Panc1 (cell line): ENCODE measurements at regions not wholly inside any gene's neighbourhood (a gene's known extent, or its start where the extent isn't known, plus 50 kb on each side); places are given as distances from the start of the nearest gene placed in this dataset.

Experiments
- ATAC-seq: fragments of 200-7000 bp; cut with Tn5 transposase; 2 replicates; pipeline ENCODE4 v1.9.1; 2020; ENCODE audit warnings: mild to moderate bottlenecking, moderate library complexity
- BruUV-seq: library from RNA; stranded (reverse); fragments of 400-500 nt; replicated peaks from 2 replicates; lab custom pipeline; 2021; lab: Mats Ljungman, UMichigan
- CTCF ChIA-PET: fragments of 300-600 bp; sonication (Branson Sonifier 250); formaldehyde crosslinking; loops from one replicate; lab custom pipeline; 2022; ENCODE audit warnings: antibody characterized with exemption; lab: Charles Lee
- POLR2A ChIA-PET: fragments of 300-600 bp; sonication (Branson Sonifier 250); formaldehyde crosslinking; loops from one replicate; lab custom pipeline; 2022; ENCODE audit warnings: antibody characterized with exemption; lab: Charles Lee
- DNase-seq: peaks from one replicate; pipeline ENCODE4 v3.0.0-alpha.2; 2010; ENCODE audit warnings: low read depth, low spot score
- H3K27ac ChIP-seq: 2 replicates; pipeline ENCODE4 v1.5.1; 2011; ENCODE audit warnings: mild to moderate bottlenecking, low read length, inconsistent platforms
- H3K27me3 ChIP-seq: fragments of 200-500 bp; sonication (Bioruptor generic); 2 replicates; pipeline ENCODE4 v1.6.0; 2014; ENCODE audit warnings: low read length, inconsistent platforms; ENCODE audit not compliant: control insufficient read depth, insufficient read depth
- H3K36me3 ChIP-seq: fragments of 200-500 bp; sonication (Bioruptor generic); 2 replicates; pipeline ENCODE4 v1.5.1; 2014; ENCODE audit warnings: inconsistent platforms, mild to moderate bottlenecking, low read length, moderate library complexity; ENCODE audit not compliant: control insufficient read depth, insufficient read depth
- H3K4me1 ChIP-seq: 2 replicates; pipeline ENCODE4 v1.5.1; 2011; ENCODE audit warnings: inconsistent platforms, mild to moderate bottlenecking, low read length, moderate library complexity; ENCODE audit not compliant: control insufficient read depth, insufficient read depth
- H3K4me3 ChIP-seq, 2 experiments: 2 replicates each; pipeline ENCODE4 v1.5.1; 2011 to 2012; ENCODE audit warnings: low read depth in 2 of 2, low read length in 2 of 2, mild to moderate bottlenecking in 2 of 2, inconsistent platforms in 1 of 2, moderate library complexity in 1 of 2
- H3K9me3 ChIP-seq: fragments of 200-500 bp; sonication (Bioruptor generic); 2 replicates; pipeline ENCODE4 v1.5.1; 2014; ENCODE audit warnings: low read depth, mild to moderate bottlenecking, inconsistent platforms, low read length, moderate library complexity; ENCODE audit not compliant: control insufficient read depth, insufficient read depth
- POLR2AphosphoS5 ChIP-seq: IDR thresholded peaks from 2 replicates; pipeline ENCODE4 v1.6.1; 2012; ENCODE audit warnings: mild to moderate bottlenecking, low read depth, low read length, moderate library complexity
- SIN3A ChIP-seq: IDR thresholded peaks from 2 replicates; pipeline ENCODE4 v1.6.1; 2012; ENCODE audit warnings: low read depth, mild to moderate bottlenecking, low read length, moderate library complexity, borderline replicate concordance; ENCODE audit not compliant: insufficient read depth
- TCF7L2 ChIP-seq: IDR thresholded peaks from 2 replicates; pipeline ENCODE4 v1.6.1; 2011; ENCODE audit warnings: mild to moderate bottlenecking, low read depth, low read length, inconsistent platforms
- in situ Hi-C: cut with HindIII; loops from 2 replicates; pipeline ENCODE4 v1.10.0; 2016; ENCODE audit warnings: low sequenced_read_pairs, low pct_unique_long_range_greater_than_20kb
- intact Hi-C: fragments of 100-400 bp; cut with micrococcal nuclease; formaldehyde crosslinking; loops from one replicate; pipeline ENCODE4 v1.10.0; 2022; ENCODE audit not compliant: unreplicated experiment
- TF ChIP-seq, protein P1 (sequence below): fragments of 450-650 bp; IDR thresholded peaks from 2 replicates; pipeline ENCODE4 v1.5.1; 2017; ENCODE audit warnings: mild to moderate bottlenecking
- TF ChIP-seq, protein P2 (sequence below), 2 experiments: IDR thresholded peaks; 2 replicates each; pipeline ENCODE4 v1.6.1; 2011 to 2012; ENCODE audit warnings: low read depth in 2 of 2, control low read depth in 1 of 2, low read length in 1 of 2, mild to moderate bottlenecking in 1 of 2, moderate library complexity in 1 of 2; ENCODE audit not compliant: insufficient read depth in 1 of 2

DNA sequence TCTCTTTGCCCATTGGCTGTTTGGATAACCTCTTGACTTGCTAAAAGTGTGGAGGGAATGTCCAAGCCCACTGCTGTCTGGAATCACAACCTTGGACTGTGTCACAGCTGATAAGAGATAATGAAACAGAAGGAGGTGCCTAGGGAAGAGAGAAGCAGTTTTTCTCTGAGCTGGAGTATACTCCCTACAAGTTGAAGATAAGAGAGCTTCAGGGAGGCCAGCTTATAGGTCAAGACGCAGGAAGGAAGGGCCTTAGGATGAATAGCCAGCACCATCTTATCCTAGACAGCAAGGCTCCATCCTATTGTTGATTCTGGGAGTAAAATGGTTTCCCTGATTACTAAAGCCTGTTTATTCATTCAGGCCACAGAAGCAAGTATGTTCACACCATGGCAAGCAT lies 244.7 kb downstream of the NPR3 start:
- ChIA-PET CTCF (no interaction called here), POLR2A (no interaction called here)
- H3K4me3 ChIP-seq = no peak overlapping the region
- no peaks in the 10 kb centered on the region; the same call in 1 of the 2 replicates for H3K9me3 ChIP-seq
- no peak overlapping the region for H3K27ac ChIP-seq
- no peak for DNase-seq
- TF ChIP-seq TCF7L2 = no peak
- no peak for TF ChIP-seq SIN3A
- no peak for TF ChIP-seq POLR2AphosphoS5
- TF ChIP-seq, protein P1, sequence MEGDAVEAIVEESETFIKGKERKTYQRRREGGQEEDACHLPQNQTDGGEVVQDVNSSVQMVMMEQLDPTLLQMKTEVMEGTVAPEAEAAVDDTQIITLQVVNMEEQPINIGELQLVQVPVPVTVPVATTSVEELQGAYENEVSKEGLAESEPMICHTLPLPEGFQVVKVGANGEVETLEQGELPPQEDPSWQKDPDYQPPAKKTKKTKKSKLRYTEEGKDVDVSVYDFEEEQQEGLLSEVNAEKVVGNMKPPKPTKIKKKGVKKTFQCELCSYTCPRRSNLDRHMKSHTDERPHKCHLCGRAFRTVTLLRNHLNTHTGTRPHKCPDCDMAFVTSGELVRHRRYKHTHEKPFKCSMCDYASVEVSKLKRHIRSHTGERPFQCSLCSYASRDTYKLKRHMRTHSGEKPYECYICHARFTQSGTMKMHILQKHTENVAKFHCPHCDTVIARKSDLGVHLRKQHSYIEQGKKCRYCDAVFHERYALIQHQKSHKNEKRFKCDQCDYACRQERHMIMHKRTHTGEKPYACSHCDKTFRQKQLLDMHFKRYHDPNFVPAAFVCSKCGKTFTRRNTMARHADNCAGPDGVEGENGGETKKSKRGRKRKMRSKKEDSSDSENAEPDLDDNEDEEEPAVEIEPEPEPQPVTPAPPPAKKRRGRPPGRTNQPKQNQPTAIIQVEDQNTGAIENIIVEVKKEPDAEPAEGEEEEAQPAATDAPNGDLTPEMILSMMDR = no peak
- TF ChIP-seq, protein P2, sequence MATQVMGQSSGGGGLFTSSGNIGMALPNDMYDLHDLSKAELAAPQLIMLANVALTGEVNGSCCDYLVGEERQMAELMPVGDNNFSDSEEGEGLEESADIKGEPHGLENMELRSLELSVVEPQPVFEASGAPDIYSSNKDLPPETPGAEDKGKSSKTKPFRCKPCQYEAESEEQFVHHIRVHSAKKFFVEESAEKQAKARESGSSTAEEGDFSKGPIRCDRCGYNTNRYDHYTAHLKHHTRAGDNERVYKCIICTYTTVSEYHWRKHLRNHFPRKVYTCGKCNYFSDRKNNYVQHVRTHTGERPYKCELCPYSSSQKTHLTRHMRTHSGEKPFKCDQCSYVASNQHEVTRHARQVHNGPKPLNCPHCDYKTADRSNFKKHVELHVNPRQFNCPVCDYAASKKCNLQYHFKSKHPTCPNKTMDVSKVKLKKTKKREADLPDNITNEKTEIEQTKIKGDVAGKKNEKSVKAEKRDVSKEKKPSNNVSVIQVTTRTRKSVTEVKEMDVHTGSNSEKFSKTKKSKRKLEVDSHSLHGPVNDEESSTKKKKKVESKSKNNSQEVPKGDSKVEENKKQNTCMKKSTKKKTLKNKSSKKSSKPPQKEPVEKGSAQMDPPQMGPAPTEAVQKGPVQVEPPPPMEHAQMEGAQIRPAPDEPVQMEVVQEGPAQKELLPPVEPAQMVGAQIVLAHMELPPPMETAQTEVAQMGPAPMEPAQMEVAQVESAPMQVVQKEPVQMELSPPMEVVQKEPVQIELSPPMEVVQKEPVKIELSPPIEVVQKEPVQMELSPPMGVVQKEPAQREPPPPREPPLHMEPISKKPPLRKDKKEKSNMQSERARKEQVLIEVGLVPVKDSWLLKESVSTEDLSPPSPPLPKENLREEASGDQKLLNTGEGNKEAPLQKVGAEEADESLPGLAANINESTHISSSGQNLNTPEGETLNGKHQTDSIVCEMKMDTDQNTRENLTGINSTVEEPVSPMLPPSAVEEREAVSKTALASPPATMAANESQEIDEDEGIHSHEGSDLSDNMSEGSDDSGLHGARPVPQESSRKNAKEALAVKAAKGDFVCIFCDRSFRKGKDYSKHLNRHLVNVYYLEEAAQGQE (IDR thresholded peaks at IDR 0.05; ENCODE audit: insufficient read depth in 1 of 2, low read depth in 2 of 2, low read length in 1 of 2) = no peak
- no peaks in the 10 kb centered on the region for H3K4me1 ChIP-seq
- no peaks in the 10 kb centered on the region for H3K36me3 ChIP-seq
- no TSS peak for BruUV-seq
- no peaks in the 10 kb centered on the region for H3K27me3 ChIP-seq
- intact Hi-C loops (no loop called here), in situ Hi-C loops (no loop called here)
- no peak for ATAC-seq

DNA sequence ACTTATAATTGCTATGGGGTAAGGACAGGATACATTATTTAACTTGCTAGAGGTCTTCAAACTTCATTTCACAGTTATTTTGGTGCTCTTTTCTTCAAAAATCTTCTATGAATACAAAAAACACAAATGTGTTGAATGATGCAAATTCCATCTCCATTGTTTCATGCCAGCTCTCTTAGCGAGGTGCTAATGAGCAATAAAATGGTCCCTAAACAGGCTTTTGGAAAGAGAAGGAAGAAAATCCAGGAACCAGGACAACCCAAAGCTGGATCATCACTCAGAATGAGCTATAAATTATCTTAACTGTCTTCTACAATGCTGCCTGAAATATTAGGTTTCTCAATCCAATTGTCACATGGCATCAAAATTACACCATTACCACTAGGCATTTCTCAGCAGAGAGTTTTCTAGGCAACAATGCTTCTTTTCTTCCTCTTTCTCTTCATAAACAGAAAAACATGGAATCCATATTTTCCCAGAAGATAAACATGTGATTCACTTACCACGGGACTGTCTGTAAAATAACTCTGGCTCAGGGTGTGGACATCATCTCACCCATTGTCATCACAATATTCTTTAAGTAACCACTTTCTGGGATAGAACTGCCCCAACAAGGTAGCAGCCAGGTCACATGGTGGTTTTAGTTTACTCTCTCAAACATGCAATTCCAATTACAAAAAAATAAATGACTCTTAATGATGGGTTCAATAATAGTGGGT lies 249.4 kb downstream of the NPR3 start:
- H3K9me3 ChIP-seq = no peaks in the 10 kb centered on the region; the same call in 1 of the 2 replicates
- CTCF ChIA-PET = no interaction called here
- intact Hi-C loops (no loop called here), in situ Hi-C loops (no loop called here)
- ATAC-seq (no peak), DNase-seq (no peak)
- H3K4me1 ChIP-seq = no peaks in the 10 kb centered on the region
- no peak overlapping the region for H3K27ac ChIP-seq
- H3K4me3 ChIP-seq = no peak overlapping the region
- POLR2A ChIA-PET = no interaction called here
- no peaks in the 10 kb centered on the region for H3K36me3 ChIP-seq
- no TSS peak for BruUV-seq
- TF ChIP-seq, protein P1 = no peak
- TF ChIP-seq POLR2AphosphoS5 (no peak), TCF7L2 (no peak), SIN3A (no peak)
- TF ChIP-seq, protein P2 (IDR thresholded peaks at IDR 0.05; ENCODE audit: insufficient read depth in 1 of 2, low read depth in 2 of 2, low read length in 1 of 2) = no peak
- H3K27me3 ChIP-seq = no peaks in the 10 kb centered on the region
